ENCODE measurements at regions not wholly inside any gene's neighbourhood (a gene's known extent, or its start where the extent isn't known, plus 50 kb on each side); places are given as distances from the start of the nearest gene placed in this dataset.
"Not testable (repeated sequence)": the region's sequence is repeated elsewhere in the genome, so short reads cannot be mapped to it uniquely, and the experiment has no call there.

GRCh38 chr2:6171294-6171693, 479.1 kb downstream of the SOX11 start:
- ChIA-PET POLR2A (no interaction called here), CTCF (no interaction called here)
- Mint-ChIP-seq H3K9me3 (ENCODE audit: low read depth) (peaks cover 5% of the 10 kb centered on the region), H3K36me3 (ENCODE audit: low read depth) (no peaks in the 10 kb centered on the region), H3K4me1 (no peaks in the 10 kb centered on the region), H3K27ac (no peak overlapping the region), H3K4me3 (no peak overlapping the region), H3K27me3 (no peaks in the 10 kb centered on the region)
- intact Hi-C loops (cut with DNase I, micrococcal nuclease), result no loop called here
- DNase-seq (no peak), ATAC-seq (no peak)

GRCh38 chr2:6177811-6178210, 485.6 kb downstream of the SOX11 start:
- DNase-seq (no peak), ATAC-seq (no peak)
- no peaks in the 10 kb centered on the region for H3K4me1 Mint-ChIP-seq
- intact Hi-C loops (cut with DNase I, micrococcal nuclease), result no loop called here
- no peak overlapping the region for H3K27ac Mint-ChIP-seq
- no peaks in the 10 kb centered on the region for H3K9me3 Mint-ChIP-seq (ENCODE audit: low read depth)
- no peak overlapping the region for H3K4me3 Mint-ChIP-seq
- CTCF ChIA-PET, result no interaction called here
- POLR2A ChIA-PET, result no interaction called here
- H3K36me3 Mint-ChIP-seq (ENCODE audit: low read depth), result no peaks in the 10 kb centered on the region
- H3K27me3 Mint-ChIP-seq, result peaks cover 3% of the 10 kb centered on the region

- DNase-seq (no peak), ATAC-seq (no peak)
- H3K4me3 Mint-ChIP-seq, result no peak overlapping the region
- H3K27ac Mint-ChIP-seq, result no peak overlapping the region
- ChIA-PET CTCF (no interaction called here), POLR2A (no interaction called here)
- no peaks in the 10 kb centered on the region for H3K9me3 Mint-ChIP-seq (ENCODE audit: low read depth)
- H3K4me1 Mint-ChIP-seq, result no peaks in the 10 kb centered on the region
- intact Hi-C loops (cut with DNase I, micrococcal nuclease), result no loop called here
- peaks cover 3% of the 10 kb centered on the region for H3K27me3 Mint-ChIP-seq
- no peaks in the 10 kb centered on the region for H3K36me3 Mint-ChIP-seq (ENCODE audit: low read depth)
Observed at GRCh38 chr2:6181525-6181924, 489.3 kb downstream of the SOX11 start.

- DNase-seq, result no peak
- no peaks in the 10 kb centered on the region for H3K4me1 Mint-ChIP-seq
- intact Hi-C loops (cut with DNase I, micrococcal nuclease), result no loop called here
- H3K27ac Mint-ChIP-seq, result no peak overlapping the region
- ChIA-PET CTCF (no interaction called here), POLR2A (interaction anchor here (0.6 kb wide), 1 partner anchor 910 kb away, joined by 3 read pairs; no protein-coding TSS in a partner anchor)
- no peaks in the 10 kb centered on the region for H3K9me3 Mint-ChIP-seq (ENCODE audit: low read depth)
- ATAC-seq, result no peak
- peaks cover 3% of the 10 kb centered on the region for H3K27me3 Mint-ChIP-seq
- H3K36me3 Mint-ChIP-seq (ENCODE audit: low read depth), result no peaks in the 10 kb centered on the region
- H3K4me3 Mint-ChIP-seq, result no peak overlapping the region
Observed at GRCh38 chr2:6181926-6182325, 489.7 kb downstream of the SOX11 start.

- POLR2A ChIA-PET, result no interaction called here
- H3K27ac Mint-ChIP-seq, result no peak overlapping the region
- no peak for ATAC-seq
- peaks cover 3% of the 10 kb centered on the region for H3K27me3 Mint-ChIP-seq
- H3K4me3 Mint-ChIP-seq, result no peak overlapping the region
- H3K36me3 Mint-ChIP-seq (ENCODE audit: low read depth), result no peaks in the 10 kb centered on the region
- no peaks in the 10 kb centered on the region for H3K4me1 Mint-ChIP-seq
- no peak for DNase-seq
- no peaks in the 10 kb centered on the region for H3K9me3 Mint-ChIP-seq (ENCODE audit: low read depth)
- CTCF ChIA-PET, result no interaction called here
- intact Hi-C loops (cut with DNase I, micrococcal nuclease), result no loop called here
Observed at GRCh38 chr2:6183226-6183625, 491.0 kb downstream of the SOX11 start.

- Mint-ChIP-seq H3K4me1 (no peaks in the 10 kb centered on the region), H3K9me3 (ENCODE audit: low read depth) (no peaks in the 10 kb centered on the region), H3K27me3 (peaks cover 2% of the 10 kb centered on the region), H3K4me3 (no peak overlapping the region), H3K36me3 (ENCODE audit: low read depth) (no peaks in the 10 kb centered on the region), H3K27ac (no peak overlapping the region)
- no peak for DNase-seq
- ATAC-seq, result no peak
- intact Hi-C loops (cut with DNase I, micrococcal nuclease), result no loop called here
- ChIA-PET CTCF (no interaction called here), POLR2A (no interaction called here)
Observed at GRCh38 chr2:6184532-6185292, 492.5 kb downstream of the SOX11 start.

GRCh38 chr2:6186332-6187151, 494.4 kb downstream of the SOX11 start:
- H3K36me3 Mint-ChIP-seq (ENCODE audit: low read depth), result no peaks in the 10 kb centered on the region
- H3K27me3 Mint-ChIP-seq, result no peaks in the 10 kb centered on the region
- H3K9me3 Mint-ChIP-seq (ENCODE audit: low read depth), result no peaks in the 10 kb centered on the region

GRCh38 chr2:6196449-6196848, 504.3 kb downstream of the SOX11 start:
- Mint-ChIP-seq H3K9me3 (ENCODE audit: low read depth) (peaks cover 7% of the 10 kb centered on the region), H3K27me3 (no peaks in the 10 kb centered on the region), H3K4me1 (no peaks in the 10 kb centered on the region), H3K4me3 (no peak overlapping the region), H3K27ac (no peak overlapping the region), H3K36me3 (ENCODE audit: low read depth) (no peaks in the 10 kb centered on the region)
- ChIA-PET CTCF (no interaction called here), POLR2A (no interaction called here)
- intact Hi-C loops (cut with DNase I, micrococcal nuclease), result no loop called here
- ATAC-seq (no peak), DNase-seq (no peak)

More at GRCh38 chr2:6186332-6187151, 494.4 kb downstream of the SOX11 start:
- no peaks in the 10 kb centered on the region for H3K4me1 Mint-ChIP-seq
- ATAC-seq (no peak), DNase-seq (no peak)
- H3K4me3 Mint-ChIP-seq, result no peak overlapping the region
- POLR2A ChIA-PET, result no interaction called here
- CTCF ChIA-PET, result no interaction called here
- H3K27ac Mint-ChIP-seq, result no peak overlapping the region
- intact Hi-C loops (cut with DNase I, micrococcal nuclease), result no loop called here

GRCh38 chr2:6198370-6198919, 506.3 kb downstream of the SOX11 start:
- not testable (repeated sequence) for H3K36me3 Mint-ChIP-seq (ENCODE audit: low read depth); H3K9me3 Mint-ChIP-seq (ENCODE audit: low read depth); ATAC-seq

GRCh38 chr2:6202756-6203155, 510.6 kb downstream of the SOX11 start:
- POLR2A ChIA-PET, result no interaction called here
- ATAC-seq, result no peak
- CTCF ChIA-PET, result no interaction called here
- no peak overlapping the region for H3K27ac Mint-ChIP-seq
- intact Hi-C loops (cut with DNase I, micrococcal nuclease), result no loop called here
- no peaks in the 10 kb centered on the region for H3K27me3 Mint-ChIP-seq
- no peaks in the 10 kb centered on the region for H3K4me1 Mint-ChIP-seq
- no peak for DNase-seq
- no peak overlapping the region for H3K4me3 Mint-ChIP-seq
- peaks cover 4% of the 10 kb centered on the region for H3K9me3 Mint-ChIP-seq (ENCODE audit: low read depth)
- no peaks in the 10 kb centered on the region for H3K36me3 Mint-ChIP-seq (ENCODE audit: low read depth)

More at GRCh38 chr2:6198370-6198919, 506.3 kb downstream of the SOX11 start:
- H3K4me3 Mint-ChIP-seq; intact Hi-C loops (cut with DNase I, micrococcal nuclease); CTCF ChIA-PET; H3K27ac Mint-ChIP-seq; DNase-seq; H3K27me3 Mint-ChIP-seq; POLR2A ChIA-PET; H3K4me1 Mint-ChIP-seq: not testable (repeated sequence)

- ATAC-seq (no peak), DNase-seq (no peak)
- H3K27ac Mint-ChIP-seq, result no peak overlapping the region
- peaks cover 2% of the 10 kb centered on the region for H3K9me3 Mint-ChIP-seq (ENCODE audit: low read depth)
- intact Hi-C loops (cut with DNase I, micrococcal nuclease), result no loop called here
- no peak overlapping the region for H3K4me3 Mint-ChIP-seq
- CTCF ChIA-PET, result no interaction called here
- H3K4me1 Mint-ChIP-seq, result no peaks in the 10 kb centered on the region
- H3K36me3 Mint-ChIP-seq (ENCODE audit: low read depth), result no peaks in the 10 kb centered on the region
- H3K27me3 Mint-ChIP-seq, result no peaks in the 10 kb centered on the region
- POLR2A ChIA-PET, result no interaction called here
Observed at GRCh38 chr2:6203291-6203959, 511.2 kb downstream of the SOX11 start.

GRCh38 chr2:6206882-6207281, 514.7 kb downstream of the SOX11 start:
- no peaks in the 10 kb centered on the region for H3K4me1 Mint-ChIP-seq
- H3K27me3 Mint-ChIP-seq, result no peaks in the 10 kb centered on the region
- ChIA-PET CTCF (no interaction called here), POLR2A (no interaction called here)
- intact Hi-C loops (cut with DNase I, micrococcal nuclease), result no loop called here
- no peak overlapping the region for H3K27ac Mint-ChIP-seq
- H3K9me3 Mint-ChIP-seq (ENCODE audit: low read depth), result no peaks in the 10 kb centered on the region
- DNase-seq, result no peak
- no peak for ATAC-seq
- H3K4me3 Mint-ChIP-seq, result no peak overlapping the region
- H3K36me3 Mint-ChIP-seq (ENCODE audit: low read depth), result no peaks in the 10 kb centered on the region
